ENCODE measurements at regions not wholly inside any gene's neighbourhood (a gene's known extent, or its start where the extent isn't known, plus 50 kb on each side); places are given as distances from the start of the nearest gene placed in this dataset.
"Not testable (repeated sequence)": the region's sequence is repeated elsewhere in the genome, so short reads cannot be mapped to it uniquely, and the experiment has no call there.

DNA sequence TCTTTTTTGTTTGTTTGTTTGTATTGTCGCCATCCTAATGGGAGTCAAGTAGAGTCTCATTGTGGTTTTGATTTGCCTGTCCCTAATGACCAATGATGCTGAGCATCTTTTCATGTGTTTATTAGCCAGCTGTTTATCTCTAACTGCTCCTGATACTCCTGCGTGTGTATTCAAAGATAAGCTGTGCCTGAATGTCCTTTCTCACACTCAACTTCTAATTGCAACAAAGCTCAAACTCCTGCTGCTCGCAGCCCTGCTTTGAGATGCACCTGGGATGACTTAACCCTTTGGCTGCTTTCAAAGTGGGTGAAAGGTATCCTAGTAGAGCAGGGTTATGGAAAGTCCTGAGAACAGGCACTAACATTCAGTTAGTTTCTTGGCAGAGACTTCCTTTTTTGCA lies 199.6 kb downstream of the BCL2L11 start:
- H2BK120ac ChIP-seq (replicated peaks; ENCODE audit: low read depth, low read length); H2AFZ ChIP-seq (ENCODE audit: low read length); H3K23ac ChIP-seq (ENCODE audit: insufficient read length); H3K9me3 ChIP-seq (ENCODE audit: insufficient read depth in 2 of 2, low read depth in 1 of 2, low read length in 1 of 2); H3K4me1 ChIP-seq (replicated peaks in 1 of 4; ENCODE audit: control insufficient read depth in 3 of 4, insufficient read depth in 4 of 4, low read length in 3 of 4); H4K20me1 ChIP-seq (replicated peaks in 1 of 2; ENCODE audit: control insufficient read depth in 1 of 2, insufficient read depth in 2 of 2, low read length in 2 of 2); H2BK20ac ChIP-seq (ENCODE audit: low read length); H4K91ac ChIP-seq (replicated peaks; ENCODE audit: insufficient read length, low read length); H3K27ac ChIP-seq (ENCODE audit: low read depth, low read length); POLR2A ChIA-PET (ENCODE audit: partially characterized antibody); H3K23me2 ChIP-seq (ENCODE audit: low read depth, low read length); CTCF ChIA-PET (ENCODE audit: partially characterized antibody); H3K4me2 ChIP-seq (ENCODE audit: insufficient read depth in 1 of 2, low read depth in 2 of 2, low read length in 2 of 2); H4K5ac ChIP-seq (ENCODE audit: insufficient read length, low read depth, low read length); H2BK15ac ChIP-seq (ENCODE audit: low read length); H4K8ac ChIP-seq (ENCODE audit: extremely low read depth, insufficient read depth, low read length); H3K79me1 ChIP-seq (ENCODE audit: low read depth, low read length); H2BK12ac ChIP-seq (ENCODE audit: low read depth, low read length); H3K9ac ChIP-seq (replicated peaks in 1 of 4; ENCODE audit: extremely low read depth in 1 of 4, low read depth in 3 of 4, low read length in 3 of 4); H3K36me3 ChIP-seq (ENCODE audit: control insufficient read depth in 2 of 4, insufficient read depth in 4 of 4, low read length in 3 of 4); H3K79me2 ChIP-seq (ENCODE audit: control insufficient read depth in 1 of 2, insufficient read depth in 2 of 2, low read length in 2 of 2); H3K14ac ChIP-seq (ENCODE audit: insufficient read length); H3K27me3 ChIP-seq (replicated peaks in 1 of 4; ENCODE audit: control insufficient read depth in 3 of 4, extremely low read depth in 1 of 4, insufficient read depth in 3 of 4, low read length in 3 of 4); H2AK5ac ChIP-seq (ENCODE audit: low read depth, low read length); DNase-seq (ENCODE audit: low read depth in 1 of 2, low spot score in 2 of 2); H3K4ac ChIP-seq (replicated peaks; ENCODE audit: insufficient read length, low read depth, low read length); H3K4me3 ChIP-seq (ENCODE audit: extremely low read depth in 1 of 4, insufficient read depth in 2 of 4, low read depth in 3 of 4, low read length in 4 of 4); H3K18ac ChIP-seq (ENCODE audit: extremely low read depth, low read length); H2BK5ac ChIP-seq (ENCODE audit: low read depth, low read length); H3K56ac ChIP-seq (replicated peaks; ENCODE audit: insufficient read length, low read depth, low read length): not testable (repeated sequence)
- 23% methylated on average over 3 of the region's 3 CpGs; no CpG with 5 or more reads in 1 of the 2 experiments for WGBS, 2 experiments (ENCODE audit: extremely low coverage in 1 of 2, insufficient coverage in 1 of 2, insufficient read length in 1 of 2, insufficient replicate concordance in 2 of 2, low coverage in 1 of 2, low lambda C conversion rate in 2 of 2, missing lambda C conversion rate in 1 of 2)
- FAIRE-seq: peak; percentile 45
- TF ChIP-seq SP1 (IDR thresholded peaks at IDR 0.05; ENCODE audit: low read depth, low read length) (0 out of 2 replicates have a peak, but pooled peaks have one; percentile 9), EP300 (IDR thresholded peaks at IDR 0.05; ENCODE audit: borderline replicate concordance in 1 of 2, low read depth in 2 of 2, low read length in 2 of 2) (peak in 1 of 2 experiments; percentile 79; a peak in 1 of 3 replicates), TCF12 (IDR thresholded peaks at IDR 0.05; ENCODE audit: low read depth, low read length) (peak; percentile 79; the same call in 1 of the 2 replicates), NANOG (IDR thresholded peaks at IDR 0.05; ENCODE audit: insufficient read depth, low read depth, low read length, poor library complexity, severe bottlenecking) (peak; percentile 87)

All from H1 (cell line).